ENCODE measurements at regions not wholly inside any gene's neighbourhood (a gene's known extent, or its start where the extent isn't known, plus 50 kb on each side); places are given as distances from the start of the nearest gene placed in this dataset.

DNA sequence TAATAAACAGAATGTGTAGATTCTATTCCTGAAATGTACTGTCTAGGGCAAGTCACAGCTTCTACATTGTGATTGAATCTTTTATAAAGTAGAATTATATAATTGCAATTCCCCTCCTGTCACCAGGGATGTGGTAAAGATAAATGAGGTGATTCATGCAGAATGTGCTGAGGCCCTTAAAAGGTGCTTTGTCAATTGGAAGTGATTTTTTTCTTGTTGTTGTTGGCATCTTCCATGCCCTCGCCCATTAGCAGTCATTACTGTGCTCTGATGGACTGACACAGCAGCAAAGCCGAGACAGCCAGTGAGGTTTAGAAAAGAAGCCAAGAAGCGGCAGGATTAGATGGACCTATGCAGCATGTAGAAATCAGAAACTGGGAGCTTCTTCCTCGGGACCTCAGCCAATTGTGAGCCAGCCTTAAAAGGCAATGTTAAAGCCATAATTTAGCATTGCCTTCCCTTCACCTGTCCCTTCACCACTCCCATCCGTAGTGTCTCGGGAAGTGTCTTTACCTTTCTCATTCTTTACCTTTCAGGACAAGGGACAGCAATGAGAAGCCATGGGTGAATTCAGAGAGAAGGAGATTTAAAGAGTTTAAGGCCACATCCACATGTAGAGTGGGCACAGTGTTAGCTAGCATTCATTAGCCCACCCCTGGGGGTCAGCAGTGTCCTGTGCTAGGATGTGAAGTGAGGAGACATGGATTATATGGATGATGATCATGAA, 257.8 kb downstream of the PLK2 start:
- ChIA-PET CTCF (no interaction called here), POLR2A (no interaction called here)
- H3K27me3 Mint-ChIP-seq = peaks cover 0 to 3% of the 10 kb centered on the region in 2 donors
- Histone ChIP-seq H3K27ac (ENCODE audit: low read depth, low read length) (no peak overlapping the region), H3K27me3 (ENCODE audit: insufficient read depth, low read length, poor library complexity, severe bottlenecking) (no peaks in the 10 kb centered on the region), H3K36me3 (ENCODE audit: insufficient read depth, low read length) (no peaks in the 10 kb centered on the region), H3K4me3 (ENCODE audit: low read length) (no peak overlapping the region), H3K4me1 (ENCODE audit: insufficient read depth, low read length) (no peaks in the 10 kb centered on the region), H3K9me3 (ENCODE audit: low read length) (no peaks in the 10 kb centered on the region)
- no peaks in the 10 kb centered on the region for H3K36me3 Mint-ChIP-seq
- no peak overlapping the region for H3K4me3 Mint-ChIP-seq
- H3K27ac Mint-ChIP-seq = no peak overlapping the region
- peaks cover 0 to 4% (median 0%) of the 10 kb centered on the region in 5 donors for H3K9me3 Mint-ChIP-seq
- H3K4me1 Mint-ChIP-seq = no peaks in the 10 kb centered on the region
- DNase-seq = no peak

DNA sequence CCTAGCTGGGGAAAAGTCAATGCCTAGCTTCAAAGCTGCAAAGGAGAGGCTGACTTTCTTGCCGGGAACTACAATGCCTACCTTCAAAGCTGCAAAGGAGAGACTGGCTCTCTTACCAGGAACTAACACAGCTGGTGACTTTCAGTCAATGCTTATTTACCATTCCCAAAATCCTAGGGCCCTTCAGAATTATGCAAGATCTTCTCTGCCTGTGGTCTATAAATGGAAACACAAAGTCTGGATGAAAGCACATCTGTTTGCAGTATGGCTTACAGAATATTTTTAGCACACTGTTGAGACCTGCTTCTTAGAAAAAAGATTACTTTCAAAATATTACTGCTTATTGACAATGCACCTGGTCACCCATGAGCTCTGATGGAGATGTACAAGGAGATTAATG, 259.4 kb downstream of the PLK2 start:
- H3K9me3 Mint-ChIP-seq = peaks cover 0 to 7% (median 1%) of the 10 kb centered on the region in 5 donors
- H3K4me1 Mint-ChIP-seq = no peaks in the 10 kb centered on the region
- Histone ChIP-seq H3K36me3 (ENCODE audit: insufficient read depth, low read length) (no peaks in the 10 kb centered on the region), H3K9me3 (ENCODE audit: low read length) (no peaks in the 10 kb centered on the region), H3K27me3 (ENCODE audit: insufficient read depth, low read length, poor library complexity, severe bottlenecking) (no peaks in the 10 kb centered on the region), H3K4me1 (ENCODE audit: insufficient read depth, low read length) (no peaks in the 10 kb centered on the region), H3K27ac (ENCODE audit: low read depth, low read length) (no peak overlapping the region), H3K4me3 (ENCODE audit: low read length) (no peak overlapping the region)
- no peaks in the 10 kb centered on the region for H3K36me3 Mint-ChIP-seq
- ChIA-PET POLR2A (no interaction called here), CTCF (no interaction called here)
- H3K27me3 Mint-ChIP-seq = peaks cover 0 to 3% of the 10 kb centered on the region in 2 donors
- no peak overlapping the region for H3K4me3 Mint-ChIP-seq
- no peak for DNase-seq
- no peak overlapping the region for H3K27ac Mint-ChIP-seq

GRCh38 chr5:58199087-58199486, 260.8 kb downstream of the PLK2 start:
- H3K27ac ChIP-seq (ENCODE audit: low read depth, low read length) = no peak overlapping the region
- Mint-ChIP-seq H3K4me3 (no peak overlapping the region), H3K4me1 (no peaks in the 10 kb centered on the region), H3K36me3 (no peaks in the 10 kb centered on the region), H3K9me3 (peaks cover 0 to 7% (median 1%) of the 10 kb centered on the region in 5 donors), H3K27me3 (no peaks in the 10 kb centered on the region), H3K27ac (no peak overlapping the region)
- POLR2A ChIA-PET = no interaction called here
- H3K4me1 ChIP-seq (ENCODE audit: insufficient read depth, low read length) = no peaks in the 10 kb centered on the region
- H3K27me3 ChIP-seq (ENCODE audit: insufficient read depth, low read length, poor library complexity, severe bottlenecking) = no peaks in the 10 kb centered on the region
- CTCF ChIA-PET = no interaction called here
- H3K4me3 ChIP-seq (ENCODE audit: low read length) = no peak overlapping the region
- DNase-seq = no peak
- no peaks in the 10 kb centered on the region for H3K36me3 ChIP-seq (ENCODE audit: insufficient read depth, low read length)
- no peaks in the 10 kb centered on the region for H3K9me3 ChIP-seq (ENCODE audit: low read length)

- no peak overlapping the region for H3K4me3 Mint-ChIP-seq
- no peaks in the 10 kb centered on the region for H3K27me3 ChIP-seq (ENCODE audit: insufficient read depth, low read length, poor library complexity, severe bottlenecking)
- POLR2A ChIA-PET = no interaction called here
- H3K27me3 Mint-ChIP-seq = no peaks in the 10 kb centered on the region
- H3K4me1 Mint-ChIP-seq = no peaks in the 10 kb centered on the region
- H3K27ac Mint-ChIP-seq = no peak overlapping the region
- no peak overlapping the region for H3K4me3 ChIP-seq (ENCODE audit: low read length)
- H3K4me1 ChIP-seq (ENCODE audit: insufficient read depth, low read length) = no peaks in the 10 kb centered on the region
- no peaks in the 10 kb centered on the region for H3K36me3 ChIP-seq (ENCODE audit: insufficient read depth, low read length)
- DNase-seq = no peak
- H3K9me3 ChIP-seq (ENCODE audit: low read length) = no peaks in the 10 kb centered on the region
- H3K27ac ChIP-seq (ENCODE audit: low read depth, low read length) = no peak overlapping the region
- CTCF ChIA-PET = no interaction called here
- peaks cover 0 to 7% (median 1%) of the 10 kb centered on the region in 5 donors for H3K9me3 Mint-ChIP-seq
- no peaks in the 10 kb centered on the region for H3K36me3 Mint-ChIP-seq
Measured at GRCh38 chr5:58198330-58198729, 261.6 kb downstream of the PLK2 start.

DNA sequence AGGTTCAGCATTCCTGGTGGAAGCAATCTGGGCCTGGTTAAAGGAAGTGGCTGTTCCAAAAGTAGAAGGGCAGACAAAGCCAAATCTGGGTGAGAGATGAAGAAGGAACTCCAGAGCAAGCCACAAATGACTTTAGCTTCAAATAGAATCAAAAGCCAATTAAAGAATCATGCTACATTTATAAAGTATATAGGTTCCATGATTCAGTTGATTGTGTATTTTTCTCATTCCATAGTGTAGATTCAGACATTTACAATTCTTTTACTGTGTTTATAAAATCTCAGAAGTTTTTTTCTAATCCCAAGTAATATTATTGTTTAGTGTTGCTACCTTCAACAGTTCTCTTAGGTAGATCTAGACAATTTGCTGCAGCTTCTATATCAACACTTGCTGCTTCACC, 262.0 kb downstream of the PLK2 start:
- ChIA-PET POLR2A (no interaction called here), CTCF (no interaction called here)
- Mint-ChIP-seq H3K36me3 (no peaks in the 10 kb centered on the region), H3K9me3 (peaks cover 0 to 7% (median 1%) of the 10 kb centered on the region in 5 donors), H3K27me3 (no peaks in the 10 kb centered on the region), H3K4me1 (no peaks in the 10 kb centered on the region), H3K4me3 (no peak overlapping the region), H3K27ac (no peak overlapping the region)
- H3K9me3 ChIP-seq (ENCODE audit: low read length) = no peaks in the 10 kb centered on the region
- H3K27me3 ChIP-seq (ENCODE audit: insufficient read depth, low read length, poor library complexity, severe bottlenecking) = no peaks in the 10 kb centered on the region
- H3K27ac ChIP-seq (ENCODE audit: low read depth, low read length) = no peak overlapping the region
- no peaks in the 10 kb centered on the region for H3K4me1 ChIP-seq (ENCODE audit: insufficient read depth, low read length)
- DNase-seq = no peak
- no peaks in the 10 kb centered on the region for H3K36me3 ChIP-seq (ENCODE audit: insufficient read depth, low read length)
- H3K4me3 ChIP-seq (ENCODE audit: low read length) = no peak overlapping the region

- Mint-ChIP-seq H3K36me3 (no peaks in the 10 kb centered on the region), H3K27ac (no peak overlapping the region), H3K4me1 (no peaks in the 10 kb centered on the region), H3K9me3 (peaks cover 0 to 3% (median 0%) of the 10 kb centered on the region in 5 donors), H3K4me3 (no peak overlapping the region), H3K27me3 (peaks cover 0 to 2% of the 10 kb centered on the region in 2 donors)
- Histone ChIP-seq H3K36me3 (ENCODE audit: insufficient read depth, low read length) (no peaks in the 10 kb centered on the region), H3K27me3 (ENCODE audit: insufficient read depth, low read length, poor library complexity, severe bottlenecking) (no peaks in the 10 kb centered on the region), H3K4me3 (ENCODE audit: low read length) (no peak overlapping the region), H3K4me1 (ENCODE audit: insufficient read depth, low read length) (no peaks in the 10 kb centered on the region), H3K27ac (ENCODE audit: low read depth, low read length) (no peak overlapping the region), H3K9me3 (ENCODE audit: low read length) (no peaks in the 10 kb centered on the region)
- POLR2A ChIA-PET = no interaction called here
- DNase-seq = no peak
- CTCF ChIA-PET = no interaction called here
Measured at GRCh38 chr5:58191443-58191842, 268.4 kb downstream of the PLK2 start.

- no peaks in the 10 kb centered on the region for H3K4me1 ChIP-seq (ENCODE audit: insufficient read depth, low read length)
- no peaks in the 10 kb centered on the region for H3K36me3 ChIP-seq (ENCODE audit: insufficient read depth, low read length)
- no peak overlapping the region for H3K4me3 ChIP-seq (ENCODE audit: low read length)
- no peak for DNase-seq
- Mint-ChIP-seq H3K36me3 (no peaks in the 10 kb centered on the region), H3K4me1 (no peaks in the 10 kb centered on the region), H3K9me3 (no peaks in the 10 kb centered on the region), H3K27ac (no peak overlapping the region), H3K27me3 (peaks cover 0 to 2% of the 10 kb centered on the region in 2 donors), H3K4me3 (no peak overlapping the region)
- H3K27me3 ChIP-seq (ENCODE audit: insufficient read depth, low read length, poor library complexity, severe bottlenecking) = no peaks in the 10 kb centered on the region
- ChIA-PET CTCF (no interaction called here), POLR2A (no interaction called here)
- no peak overlapping the region for H3K27ac ChIP-seq (ENCODE audit: low read depth, low read length)
- H3K9me3 ChIP-seq (ENCODE audit: low read length) = no peaks in the 10 kb centered on the region
Measured at GRCh38 chr5:58188262-58188651, 271.6 kb downstream of the PLK2 start.

DNA sequence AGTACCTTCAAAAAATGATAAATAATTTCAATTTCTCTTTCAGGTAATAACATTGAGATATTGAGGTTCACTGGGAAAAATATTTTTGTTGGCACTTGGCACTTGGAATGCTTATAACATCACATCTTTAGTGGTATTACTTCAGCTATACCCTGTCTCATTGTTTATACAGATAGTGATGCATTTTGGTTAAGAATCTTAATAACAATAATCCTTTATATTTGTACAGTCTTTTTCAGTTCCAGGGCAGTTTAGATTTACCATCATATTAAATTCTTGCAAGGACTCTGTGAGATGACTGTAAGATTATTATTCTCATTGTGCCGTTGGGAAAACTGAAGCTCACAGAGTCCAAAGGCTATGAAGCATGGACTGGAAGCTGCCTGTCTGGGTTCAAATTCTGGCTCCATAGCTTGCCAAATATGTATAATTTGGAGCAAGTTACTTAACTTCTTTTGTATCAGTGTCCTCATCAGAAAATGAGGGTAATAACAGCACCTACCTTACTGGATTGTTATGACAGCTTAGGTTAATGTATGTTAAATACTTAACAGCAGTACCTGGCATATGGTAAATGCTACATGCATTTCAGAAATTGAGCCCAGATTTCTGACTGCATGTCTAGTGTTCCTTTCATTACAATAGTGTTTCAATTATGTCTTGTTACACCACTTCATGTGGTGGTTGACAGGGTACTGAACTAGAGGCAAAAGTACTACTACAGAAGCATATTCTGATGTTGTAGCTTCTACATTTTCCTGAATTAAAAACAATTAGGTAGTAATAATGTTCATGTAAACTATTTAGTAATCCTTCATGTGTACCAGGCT, 272.2 kb downstream of the PLK2 start:
- Histone ChIP-seq H3K27ac (ENCODE audit: low read depth, low read length) (no peak overlapping the region), H3K4me1 (ENCODE audit: insufficient read depth, low read length) (no peaks in the 10 kb centered on the region), H3K9me3 (ENCODE audit: low read length) (no peaks in the 10 kb centered on the region), H3K36me3 (ENCODE audit: insufficient read depth, low read length) (no peaks in the 10 kb centered on the region), H3K4me3 (ENCODE audit: low read length) (no peak overlapping the region), H3K27me3 (ENCODE audit: insufficient read depth, low read length, poor library complexity, severe bottlenecking) (no peaks in the 10 kb centered on the region)
- Mint-ChIP-seq H3K4me1 (no peaks in the 10 kb centered on the region), H3K27me3 (peaks cover 0 to 2% of the 10 kb centered on the region in 2 donors), H3K9me3 (no peaks in the 10 kb centered on the region), H3K4me3 (no peak overlapping the region), H3K27ac (no peak overlapping the region), H3K36me3 (no peaks in the 10 kb centered on the region)
- POLR2A ChIA-PET = no interaction called here
- no peak for DNase-seq
- CTCF ChIA-PET = no interaction called here

Measured in CD8-positive, alpha-beta memory T cell (primary cell).